ENCODE measurements at regions not wholly inside any gene's neighbourhood (a gene's known extent, or its start where the extent isn't known, plus 50 kb on each side); places are given as distances from the start of the nearest gene placed in this dataset.

DNA sequence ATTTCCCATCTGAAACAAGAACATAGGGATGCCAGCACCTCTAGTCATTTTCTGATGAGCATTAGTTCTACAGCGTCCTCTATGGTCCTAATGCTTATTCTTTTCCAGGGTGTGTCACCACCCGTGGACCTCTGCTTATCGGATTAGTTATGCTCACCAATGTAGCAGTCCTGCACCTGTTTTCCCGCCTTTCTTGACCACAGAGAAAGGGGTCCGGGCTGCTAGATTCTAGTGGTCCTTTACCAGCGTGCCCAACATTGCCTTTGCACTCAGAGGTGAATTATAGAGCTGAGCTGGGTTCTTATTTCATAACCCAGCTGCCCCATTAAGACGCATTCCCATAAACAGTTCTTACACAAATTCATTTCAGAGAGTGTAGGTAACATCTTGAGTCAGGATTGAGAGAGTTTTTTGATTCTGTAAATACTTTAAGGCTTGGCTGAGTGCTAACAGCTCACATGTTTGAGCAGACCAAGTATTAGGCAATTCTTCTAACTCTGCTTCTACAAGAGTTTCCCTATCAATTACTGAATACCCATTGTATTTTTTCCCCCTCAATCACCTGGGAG lies 2205.1 kb upstream of the C9orf72 start:
- intact Hi-C loops (cut with micrococcal nuclease): no loop called here

DNA sequence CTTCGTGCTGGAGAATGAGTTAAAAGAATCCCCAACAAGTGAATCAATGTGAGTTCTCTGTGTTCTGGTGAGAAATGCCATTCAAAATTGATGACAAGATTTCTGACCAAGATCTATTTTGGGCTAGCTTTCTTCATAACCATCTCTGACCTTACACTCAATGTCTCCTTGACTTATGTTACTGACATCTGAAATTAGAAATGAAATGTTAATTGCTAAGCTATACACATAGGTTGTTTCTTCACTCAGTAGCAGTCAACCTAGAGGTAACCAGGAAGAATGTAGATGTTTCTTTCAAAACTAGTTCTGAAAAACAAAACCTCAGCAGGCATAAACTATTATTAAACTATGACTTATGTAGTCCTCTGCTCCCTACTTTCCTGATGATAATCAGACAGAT lies 2220.7 kb upstream of the C9orf72 start:
- intact Hi-C loops (cut with micrococcal nuclease): no loop called here

DNA sequence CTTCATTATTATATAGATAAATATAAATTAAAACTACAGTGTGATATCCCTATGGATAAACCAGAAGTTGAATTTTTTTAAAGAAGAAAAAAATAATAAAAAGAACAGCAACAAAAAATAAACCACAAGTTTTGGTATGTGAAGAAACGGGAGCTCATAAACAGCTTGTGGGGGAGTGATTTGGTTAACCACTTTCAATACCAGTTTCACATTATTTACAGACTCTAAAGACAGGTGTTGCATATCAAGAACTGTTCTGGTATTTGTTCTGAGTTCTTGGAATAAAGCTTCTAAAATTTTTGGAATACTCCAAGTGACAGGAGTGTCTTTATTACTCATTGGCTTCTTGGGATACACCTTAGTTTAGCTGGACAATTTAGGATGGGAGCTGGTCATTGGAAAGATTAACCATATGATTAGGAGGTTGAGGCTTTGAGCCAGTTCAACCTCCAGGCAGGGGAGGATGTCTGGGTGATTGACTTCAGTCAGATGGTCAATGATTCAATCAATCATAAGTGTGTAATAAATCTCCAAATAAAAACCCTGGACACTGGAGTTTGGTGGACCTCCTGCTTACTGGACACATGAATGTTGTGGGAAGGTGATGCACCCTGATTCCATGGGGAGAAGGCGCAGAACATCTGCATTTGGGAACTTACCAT lies 2223.1 kb upstream of the C9orf72 start:
- intact Hi-C loops (cut with micrococcal nuclease): no loop called here

DNA sequence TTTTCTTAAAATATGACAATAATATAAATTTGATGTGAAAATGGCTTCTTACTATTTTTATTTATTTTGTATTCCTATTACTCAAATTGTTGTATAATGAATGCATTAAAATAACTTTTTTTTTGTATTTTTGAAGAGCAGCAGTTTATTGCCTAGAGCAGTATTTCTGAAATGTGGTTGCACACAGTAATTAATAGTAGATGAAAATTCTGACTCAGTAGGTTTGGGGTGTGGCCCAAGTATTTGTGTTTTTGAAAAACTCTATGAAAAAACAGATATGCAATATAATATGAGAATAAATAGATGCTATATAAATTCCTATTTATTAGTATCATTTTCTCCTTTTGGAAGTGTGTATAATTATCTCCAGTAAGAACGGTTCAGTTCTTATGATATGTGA lies 2225.3 kb upstream of the C9orf72 start:
- intact Hi-C loops (cut with micrococcal nuclease): no loop called here

DNA sequence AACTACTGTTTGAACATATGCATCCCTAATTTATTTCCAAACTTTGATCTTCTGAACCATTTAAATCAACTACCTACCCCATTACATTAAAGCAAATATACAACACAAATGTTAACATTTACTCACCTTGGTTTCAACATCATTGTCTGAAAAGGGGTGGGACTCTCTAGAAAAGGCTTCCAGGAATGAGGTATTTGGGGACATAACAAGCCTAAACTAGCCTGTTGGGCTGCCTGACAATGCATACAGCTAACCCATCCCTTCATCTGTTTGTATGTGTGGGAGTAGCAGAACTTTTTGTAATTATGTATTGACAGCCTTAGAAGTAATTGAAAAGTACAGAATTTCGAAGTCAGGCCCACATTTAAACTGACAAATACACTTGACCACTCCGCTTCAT lies 2225.9 kb upstream of the C9orf72 start:
- intact Hi-C loops (cut with micrococcal nuclease): no loop called here

DNA sequence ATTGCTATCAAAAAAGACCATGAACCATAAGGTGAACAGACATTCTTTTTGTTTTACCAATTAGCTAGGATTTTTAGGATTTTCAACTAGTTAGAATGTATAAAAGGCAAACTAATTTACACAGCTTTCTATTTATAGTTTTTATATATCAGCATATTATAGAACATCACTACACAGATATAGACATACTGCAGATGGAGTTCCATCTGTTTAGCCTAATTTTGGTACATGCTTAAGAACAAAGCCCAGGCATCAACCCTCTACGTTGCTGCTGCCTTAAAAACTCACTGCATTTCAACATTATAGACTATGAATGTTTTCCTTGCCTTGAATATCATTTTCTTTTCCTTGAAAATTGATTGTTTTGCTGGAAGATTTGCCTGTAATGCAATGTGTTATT lies 2227.5 kb upstream of the C9orf72 start:
- intact Hi-C loops (cut with micrococcal nuclease): no loop called here

DNA sequence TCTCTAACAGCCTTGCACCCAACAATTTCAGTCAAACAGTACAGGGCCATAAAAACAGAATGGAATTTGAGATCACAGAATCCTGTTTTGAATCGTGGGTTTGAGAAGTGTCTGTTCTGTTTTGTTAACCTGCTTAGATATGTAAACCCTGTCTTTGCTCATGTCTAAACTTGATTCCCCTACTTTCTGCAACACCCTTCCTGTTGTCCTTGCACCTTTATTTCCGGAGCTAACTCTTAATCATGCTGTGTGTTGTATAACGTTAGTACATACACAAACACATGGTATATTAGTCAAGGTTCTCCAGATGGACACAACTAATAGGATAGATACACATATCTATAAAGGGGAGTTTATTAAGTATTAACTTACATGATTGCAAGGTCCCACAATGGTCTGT lies 2229.2 kb upstream of the C9orf72 start:
- intact Hi-C loops (cut with micrococcal nuclease): no loop called here

DNA sequence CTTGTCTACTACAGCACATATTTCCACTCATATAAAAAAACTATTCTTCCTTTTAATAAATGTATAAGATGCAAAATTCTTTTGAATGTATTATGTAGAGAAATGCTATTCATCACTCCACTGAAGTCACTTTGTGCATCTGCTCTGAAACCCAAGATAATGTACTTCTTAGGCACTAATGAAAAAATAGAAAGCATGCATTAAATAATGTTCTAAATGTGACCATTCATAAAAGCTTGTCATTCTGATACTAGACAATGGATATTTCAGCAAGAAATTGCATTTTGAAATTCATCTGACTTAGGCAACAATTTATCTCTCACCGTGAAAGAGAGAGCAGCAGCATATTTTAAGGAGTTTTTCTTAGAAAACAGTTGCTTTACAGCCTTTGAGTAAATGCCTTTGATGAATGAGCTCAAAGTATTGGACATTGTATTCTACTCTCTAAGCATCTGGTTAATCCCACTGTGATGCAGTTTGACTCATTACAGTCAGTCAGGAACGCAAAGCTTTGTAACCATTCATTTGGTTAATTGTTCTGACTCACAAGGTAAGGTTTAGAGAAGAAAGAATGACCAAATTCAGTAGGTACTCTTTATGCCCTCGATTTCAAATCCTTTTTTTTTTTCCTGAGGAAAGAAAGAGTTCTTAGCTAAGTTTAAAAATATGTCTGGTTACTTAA lies 2233.8 kb upstream of the C9orf72 start:
- intact Hi-C loops (cut with micrococcal nuclease): no loop called here

DNA sequence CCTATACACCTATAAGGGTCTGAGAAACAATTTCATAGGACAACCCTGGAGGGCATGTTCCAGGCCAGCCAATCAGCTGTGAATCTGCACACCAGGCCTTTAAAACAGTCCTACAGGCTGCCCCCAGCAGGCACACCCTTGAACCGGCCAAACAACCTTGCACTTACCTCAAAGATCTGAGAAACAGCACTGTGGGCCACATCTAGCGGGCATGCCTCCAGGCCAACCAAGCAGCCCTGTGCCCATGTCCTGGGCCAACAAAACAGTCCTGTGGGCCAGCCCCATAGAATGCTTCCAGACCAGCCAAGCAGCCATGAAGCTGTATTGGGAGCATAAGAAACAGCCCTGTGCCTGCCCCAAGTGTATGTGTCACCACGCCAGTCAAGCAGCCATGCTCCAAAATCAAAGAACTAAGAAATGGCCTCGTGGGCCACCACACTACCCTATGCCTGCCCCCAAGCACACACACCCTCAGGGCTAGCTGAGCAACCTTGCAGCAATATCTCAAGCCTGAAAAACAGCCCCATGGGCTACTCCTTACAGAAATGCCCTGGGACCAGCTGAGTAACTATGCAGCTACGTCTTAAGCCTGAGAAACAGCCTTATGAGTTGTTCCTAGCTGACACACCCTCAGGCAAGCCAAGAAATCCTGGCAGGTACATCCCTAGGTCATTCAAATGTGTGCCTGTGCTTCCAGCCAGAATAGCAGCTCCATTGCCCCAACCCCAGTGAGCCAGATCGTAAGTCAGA lies 2243.8 kb upstream of the C9orf72 start:
- intact Hi-C loops (cut with micrococcal nuclease): no loop called here

DNA sequence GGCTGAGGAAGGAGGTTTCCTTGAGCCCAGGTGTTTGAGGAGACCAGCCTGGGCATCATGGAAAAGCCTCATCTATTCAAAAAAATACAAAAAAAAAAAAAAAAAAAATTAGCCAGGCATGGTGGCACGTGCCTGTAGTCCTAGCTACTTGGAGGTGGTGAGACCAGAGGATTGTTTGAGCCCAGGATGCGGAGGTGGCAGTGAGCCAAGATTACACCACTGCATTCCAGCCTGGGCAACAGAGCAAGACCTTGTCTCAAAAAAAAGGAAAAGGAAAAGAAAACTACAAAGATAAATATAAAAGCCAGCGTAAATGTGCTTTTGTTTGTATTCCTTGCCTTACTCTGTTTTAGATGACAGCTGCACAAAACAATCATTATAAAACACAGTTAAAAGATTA lies 2249.2 kb upstream of the C9orf72 start:
- intact Hi-C loops (cut with micrococcal nuclease): no loop called here

DNA sequence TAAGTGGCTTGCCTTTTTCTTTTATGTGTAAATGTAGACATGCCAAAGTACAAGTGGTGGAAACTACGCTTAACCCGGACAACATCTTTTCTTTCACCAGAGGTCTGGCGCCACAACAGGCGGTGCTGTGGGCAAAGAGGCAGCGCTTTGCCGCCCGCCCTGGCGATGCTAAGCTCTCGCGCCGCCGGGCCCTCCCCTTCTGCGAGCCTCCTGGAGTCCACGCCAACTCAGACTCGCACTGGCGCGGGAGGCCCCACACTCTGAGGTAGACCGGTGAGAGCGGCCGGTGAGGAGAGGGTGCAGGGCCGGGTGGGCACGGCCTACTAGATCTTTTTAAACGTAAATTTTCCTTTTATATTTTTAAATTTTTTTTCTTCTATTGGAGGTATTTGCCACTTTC lies 2253.1 kb upstream of the C9orf72 start:
- intact Hi-C loops (cut with micrococcal nuclease): no loop called here

DNA sequence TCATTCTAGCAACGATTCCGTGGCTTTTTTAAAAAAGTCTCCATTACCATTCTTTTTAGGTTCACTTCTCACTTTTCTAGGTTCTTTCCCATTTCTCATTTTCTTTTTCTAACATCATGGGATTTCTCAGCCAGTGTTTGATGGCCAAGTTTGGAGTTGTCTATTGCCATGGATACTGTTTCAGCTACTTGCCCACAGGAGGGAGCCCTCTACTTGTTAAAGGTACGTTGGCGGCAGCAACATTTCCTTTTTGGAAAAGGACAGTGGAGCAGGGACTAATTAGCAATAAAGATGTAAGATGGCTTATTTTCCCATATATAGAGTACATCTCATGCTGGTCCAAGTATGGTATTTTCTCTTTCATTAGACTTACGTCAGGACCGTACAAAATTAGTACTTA lies 2257.5 kb upstream of the C9orf72 start:
- intact Hi-C loops (cut with micrococcal nuclease): no loop called here

DNA sequence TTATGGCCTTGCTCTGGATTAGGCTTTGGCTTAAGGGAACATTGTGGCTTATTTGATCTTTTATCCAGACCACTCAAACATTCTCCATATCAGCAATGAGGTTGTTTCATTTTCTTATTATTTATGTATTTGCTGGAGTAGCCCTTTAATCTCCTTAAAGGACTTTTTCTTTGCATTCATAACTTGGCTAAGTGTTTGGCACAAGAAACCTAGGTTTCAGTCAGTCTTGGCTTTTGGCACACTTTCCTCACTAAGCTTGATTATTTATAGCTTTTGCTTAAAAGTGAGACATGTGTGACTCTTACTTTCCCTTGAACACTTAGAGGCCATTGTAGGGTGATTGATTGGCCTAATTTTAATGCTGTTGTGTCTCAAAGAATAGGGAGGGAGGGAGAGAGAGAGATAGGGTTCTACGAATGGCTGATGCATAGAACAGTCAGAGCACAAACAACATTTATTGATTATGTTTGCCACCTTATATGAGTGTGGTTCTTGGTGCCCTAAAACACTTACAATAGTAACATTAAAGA lies 2265.3 kb upstream of the C9orf72 start:
- intact Hi-C loops (cut with micrococcal nuclease): no loop called here

DNA sequence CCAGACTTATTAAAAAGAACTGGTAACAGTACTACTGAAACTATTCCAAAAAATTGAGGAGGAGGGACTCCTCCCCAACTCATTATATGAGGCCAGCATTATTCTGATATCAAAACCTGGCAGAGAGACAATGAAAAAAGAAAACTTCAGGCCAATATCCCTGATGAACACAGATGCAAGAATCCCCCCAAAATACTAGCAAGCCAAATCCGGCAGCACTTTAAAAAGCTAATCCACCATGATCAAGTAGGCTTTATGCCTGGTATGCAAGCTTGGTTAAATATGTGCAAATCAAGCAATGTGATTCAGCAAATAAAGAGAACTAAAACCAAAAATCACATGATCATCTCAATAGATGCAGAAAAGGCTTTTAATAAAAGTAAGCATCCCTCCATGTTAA lies 2271.0 kb upstream of the C9orf72 start:
- intact Hi-C loops (cut with micrococcal nuclease): no loop called here

DNA sequence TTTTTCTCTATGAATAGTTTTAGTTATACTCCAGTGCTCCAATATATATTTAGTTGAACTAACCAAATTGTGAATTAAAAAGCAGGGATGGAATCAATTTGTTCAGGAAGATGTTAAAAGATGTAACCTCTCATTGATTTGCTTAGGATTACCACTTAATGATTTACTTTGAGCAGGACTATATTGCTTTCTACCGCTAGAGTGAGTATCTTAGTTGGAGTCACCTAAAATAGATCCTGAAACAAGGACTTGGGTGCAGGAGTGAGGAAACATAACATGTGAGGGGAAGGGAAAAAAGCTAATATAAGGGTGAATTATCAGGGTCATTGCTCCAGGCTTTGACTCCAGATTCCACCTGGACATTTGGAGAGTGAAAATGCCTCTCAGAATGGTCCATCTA lies 2277.4 kb upstream of the C9orf72 start:
- intact Hi-C loops (cut with micrococcal nuclease): no loop called here

DNA sequence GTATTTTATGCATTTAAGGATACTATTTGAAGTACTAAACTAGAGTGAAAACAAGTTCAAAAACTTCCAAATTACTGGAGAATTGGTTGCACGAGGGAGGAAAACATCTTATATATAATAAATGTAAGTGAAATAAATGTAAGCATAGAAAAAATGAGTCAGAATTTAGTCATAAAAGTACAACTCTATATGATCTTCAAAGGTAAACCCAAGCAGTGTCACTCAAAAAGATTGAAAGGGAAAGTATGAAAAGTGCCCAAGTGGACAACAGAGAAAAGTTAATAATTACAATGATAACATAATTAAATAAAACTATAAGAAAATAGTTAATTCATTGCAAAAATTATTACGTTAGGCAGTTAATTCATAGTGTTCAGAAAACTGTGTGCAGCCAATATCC lies 2288.5 kb upstream of the C9orf72 start:
- intact Hi-C loops (cut with micrococcal nuclease): loop anchor here (5.0 kb wide), 1 partner anchor 1565 kb away; no protein-coding TSS in a partner anchor

DNA sequence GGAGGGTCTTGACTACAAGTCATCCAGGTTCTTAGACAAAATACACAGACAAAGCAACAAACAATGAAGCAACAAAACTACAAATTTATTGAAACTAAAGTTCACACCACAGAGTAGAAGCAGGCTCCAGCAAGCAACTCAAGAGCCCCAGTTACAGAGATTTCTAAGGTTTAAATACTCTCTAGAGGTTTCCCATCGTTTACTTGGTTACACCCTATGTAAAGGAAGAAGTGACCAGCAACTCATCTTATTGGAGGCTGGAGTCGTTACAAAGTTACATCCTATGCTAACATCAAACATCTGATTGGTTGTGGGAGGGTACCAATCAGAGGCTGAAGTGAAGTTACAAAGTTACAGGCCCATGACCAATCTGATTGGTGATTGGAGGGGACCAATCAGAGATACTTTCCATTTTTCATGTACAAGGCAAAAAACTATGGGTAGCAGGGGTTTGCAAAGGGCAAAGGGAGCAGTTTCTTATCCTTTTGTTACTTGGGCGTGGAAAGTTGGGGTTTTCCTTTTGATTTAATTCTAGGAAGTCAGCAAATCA lies 2292.6 kb upstream of the C9orf72 start:
- intact Hi-C loops (cut with micrococcal nuclease): loop anchor here (1.0 to 5.0 kb wide), 2 partner anchors 1481 to 1626 kb away; no protein-coding TSS in a partner anchor

DNA sequence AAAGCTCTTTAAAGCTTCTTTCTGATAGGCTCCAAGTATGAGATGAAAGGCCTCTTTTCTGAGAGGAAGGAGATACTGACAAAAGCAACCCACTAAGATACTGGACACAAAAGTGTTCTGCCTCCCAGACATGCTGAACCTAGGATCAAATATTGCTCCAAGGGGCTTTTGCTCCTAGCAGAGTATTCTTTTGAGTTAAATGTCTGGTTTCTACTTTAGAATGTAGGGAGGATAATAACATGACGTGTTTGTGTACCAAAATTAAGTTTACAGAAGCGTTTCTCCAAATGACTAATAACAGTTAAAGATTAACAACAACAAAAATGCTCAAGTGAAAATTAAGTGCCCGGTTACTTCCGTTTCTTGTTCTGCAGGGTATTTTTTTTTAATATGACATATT lies 2293.3 kb upstream of the C9orf72 start:
- intact Hi-C loops (cut with micrococcal nuclease): loop anchor here (1.0 to 5.0 kb wide), 2 partner anchors 1481 to 1626 kb away; no protein-coding TSS in a partner anchor

DNA sequence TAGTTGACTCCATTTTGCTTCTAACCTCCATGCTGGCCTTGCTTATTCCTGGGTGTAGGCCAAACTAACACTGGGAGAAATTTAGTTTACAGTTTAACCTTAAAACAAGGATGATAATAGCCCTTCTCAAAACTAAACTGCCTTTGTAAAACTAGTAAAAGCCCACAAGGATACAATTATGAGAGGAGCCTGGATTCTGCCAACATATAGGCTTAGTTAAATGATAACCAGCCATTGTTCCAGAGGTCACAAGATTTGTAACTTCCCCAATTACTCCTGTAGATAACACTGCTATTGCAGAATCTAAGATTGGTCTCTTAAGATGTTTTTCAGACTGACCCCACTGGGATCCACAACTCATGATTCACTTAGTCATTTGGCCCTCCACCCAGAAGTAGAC lies 2300.3 kb upstream of the C9orf72 start:
- intact Hi-C loops (cut with micrococcal nuclease): no loop called here

DNA sequence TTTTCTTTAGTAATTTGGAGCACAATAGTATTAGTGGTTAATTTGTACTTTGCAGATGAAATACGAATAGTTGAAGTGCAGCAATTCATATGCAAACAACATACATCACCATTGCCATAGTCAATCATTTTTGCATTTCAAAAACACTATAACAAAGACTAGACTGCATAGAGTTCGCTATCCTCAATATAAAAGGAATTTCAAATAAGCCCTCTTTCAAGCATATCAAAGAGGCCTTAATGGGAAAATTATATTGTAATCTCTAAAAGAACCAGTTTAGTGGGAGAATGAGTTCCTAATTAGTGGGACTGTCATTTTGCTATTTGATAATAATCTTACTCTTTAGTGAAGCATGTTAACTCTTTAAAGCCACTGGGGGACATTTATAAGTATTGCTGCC lies 2302.3 kb upstream of the C9orf72 start:
- intact Hi-C loops (cut with micrococcal nuclease): no loop called here

DNA sequence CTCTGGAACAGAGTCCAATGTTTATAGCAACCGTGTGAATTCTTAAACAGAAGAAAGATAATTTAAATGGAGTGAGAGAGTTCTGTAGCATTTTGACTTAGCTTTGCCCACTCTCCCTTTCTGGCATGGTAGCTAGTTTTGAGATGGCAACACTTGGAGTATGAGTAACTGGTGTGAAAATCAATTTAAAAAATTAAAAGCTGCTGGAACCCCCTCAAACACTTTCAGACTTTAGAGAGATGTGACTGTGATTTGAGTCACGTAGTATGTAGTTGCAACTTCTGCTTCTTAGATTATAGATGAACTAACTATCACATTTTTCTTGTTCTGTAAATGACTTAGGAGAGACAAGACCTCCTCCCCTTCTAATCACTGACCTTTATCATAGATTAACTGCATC lies 2309.5 kb upstream of the C9orf72 start:
- intact Hi-C loops (cut with micrococcal nuclease): no loop called here

DNA sequence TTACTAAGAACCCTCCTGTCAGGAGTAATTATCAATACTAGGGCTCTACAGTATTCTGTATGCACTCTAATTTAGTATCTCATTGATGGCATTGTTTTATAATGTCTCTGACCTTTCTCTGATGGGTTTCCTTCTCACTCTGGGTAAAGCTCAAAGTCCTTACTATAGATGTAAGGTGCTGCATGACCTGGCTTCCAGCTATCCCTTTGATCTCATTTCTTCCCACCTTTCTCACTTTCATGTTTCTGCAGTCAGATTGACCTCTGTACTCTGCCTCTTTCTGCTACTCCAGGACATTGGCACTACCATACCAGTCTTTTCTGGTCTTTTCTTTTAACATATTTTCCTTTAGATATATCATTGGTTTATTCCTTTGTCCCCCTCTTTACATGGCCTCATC lies 2332.8 kb upstream of the C9orf72 start:
- intact Hi-C loops (cut with micrococcal nuclease): no loop called here
